ENCODE measurements at regions not wholly inside any gene's neighbourhood (a gene's known extent, or its start where the extent isn't known, plus 50 kb on each side); places are given as distances from the start of the nearest gene placed in this dataset.

DNA sequence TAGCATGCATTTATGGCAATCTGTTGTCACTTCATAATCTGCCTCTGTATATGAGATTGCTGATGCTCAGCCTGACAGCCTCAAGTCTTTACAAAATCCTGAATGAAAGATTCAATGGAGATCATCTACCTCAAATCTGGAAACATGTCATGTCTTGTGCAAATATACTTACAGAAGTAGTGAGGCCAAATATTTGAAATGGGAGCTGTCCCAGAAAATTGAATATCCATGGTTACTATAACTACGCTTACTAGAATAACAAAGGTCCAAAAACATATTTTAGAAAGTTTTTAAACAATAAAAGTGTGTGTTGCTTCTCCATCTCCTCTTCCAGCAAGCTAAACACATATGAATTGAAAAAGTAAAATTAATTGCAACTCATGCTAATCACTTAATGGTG, 133.2 kb upstream of the DPH6 start:
- Histone ChIP-seq H3K79me2 (ENCODE audit: control insufficient read depth, low read length) (no peaks in the 10 kb centered on the region), H4K20me1 (ENCODE audit: control insufficient read depth, insufficient read depth, low read depth, low read length) (no peaks in the 10 kb centered on the region), H3K4me3 (ENCODE audit: low read length) (no peak overlapping the region), H3K9me3 (ENCODE audit: control insufficient read depth, insufficient read depth, low read length) (no peaks in the 10 kb centered on the region), H3K27ac (ENCODE audit: low read depth, low read length) (no peak overlapping the region), H3F3A (ENCODE audit: control insufficient read depth, insufficient read depth) (no peaks in the 10 kb centered on the region), H3K4me2 (ENCODE audit: low read length) (no peak overlapping the region), H3K36me3 (ENCODE audit: control insufficient read depth, low read length) (no peaks in the 10 kb centered on the region), H3K9me2 (replicated peaks; ENCODE audit: control insufficient read depth, low read length) (no peaks in the 10 kb centered on the region), H3K4me1 (ENCODE audit: control insufficient read depth, low read length) (peaks cover 3% of the 10 kb centered on the region), H3K27me3 (ENCODE audit: control insufficient read depth, low read length) (no peaks in the 10 kb centered on the region)
- TF ChIP-seq CTCF (IDR thresholded peaks at IDR 0.05; ENCODE audit: low read depth, low read length, poor library complexity, severe bottlenecking) = no peak

- Histone ChIP-seq H3K4me1 (ENCODE audit: control insufficient read depth, low read length) (peaks cover 3% of the 10 kb centered on the region), H4K20me1 (ENCODE audit: control insufficient read depth, insufficient read depth, low read depth, low read length) (no peaks in the 10 kb centered on the region), H3K9me2 (replicated peaks; ENCODE audit: control insufficient read depth, low read length) (no peaks in the 10 kb centered on the region), H3K27me3 (ENCODE audit: control insufficient read depth, low read length) (no peaks in the 10 kb centered on the region), H3K9me3 (ENCODE audit: control insufficient read depth, insufficient read depth, low read length) (no peaks in the 10 kb centered on the region), H3K36me3 (ENCODE audit: control insufficient read depth, low read length) (no peaks in the 10 kb centered on the region), H3K4me3 (ENCODE audit: low read length) (no peak overlapping the region), H3F3A (ENCODE audit: control insufficient read depth, insufficient read depth) (no peaks in the 10 kb centered on the region), H3K27ac (ENCODE audit: low read depth, low read length) (no peak overlapping the region), H3K79me2 (ENCODE audit: control insufficient read depth, low read length) (no peaks in the 10 kb centered on the region), H3K4me2 (ENCODE audit: low read length) (no peak overlapping the region)
- no peak for TF ChIP-seq EZH2phosphoT487 (IDR thresholded peaks at IDR 0.05; ENCODE audit: borderline replicate concordance, low read length)
- TF ChIP-seq CTCF (IDR thresholded peaks at IDR 0.05; ENCODE audit: low read depth, low read length, poor library complexity, severe bottlenecking) = no peak
These were observed 135.0 kb upstream of the DPH6 start for GRCh38 chr15:35680951-35681350.

- H3K4me3 ChIP-seq (ENCODE audit: low read length) = no peak overlapping the region
- H3K27me3 ChIP-seq (ENCODE audit: control insufficient read depth, low read length) = no peaks in the 10 kb centered on the region
- no peak for TF ChIP-seq CTCF (IDR thresholded peaks at IDR 0.05; ENCODE audit: low read depth, low read length, poor library complexity, severe bottlenecking)
- no peak for TF ChIP-seq EZH2phosphoT487 (IDR thresholded peaks at IDR 0.05; ENCODE audit: borderline replicate concordance, low read length)
- no peaks in the 10 kb centered on the region for H3F3A ChIP-seq (ENCODE audit: control insufficient read depth, insufficient read depth)
- no peaks in the 10 kb centered on the region for H4K20me1 ChIP-seq (ENCODE audit: control insufficient read depth, insufficient read depth, low read depth, low read length)
- H3K27ac ChIP-seq (ENCODE audit: low read depth, low read length) = no peak overlapping the region
- H3K9me2 ChIP-seq (replicated peaks; ENCODE audit: control insufficient read depth, low read length) = no peaks in the 10 kb centered on the region
- no peaks in the 10 kb centered on the region for H3K9me3 ChIP-seq (ENCODE audit: control insufficient read depth, insufficient read depth, low read length)
- H3K4me1 ChIP-seq (ENCODE audit: control insufficient read depth, low read length) = peaks cover 3% of the 10 kb centered on the region
- H3K36me3 ChIP-seq (ENCODE audit: control insufficient read depth, low read length) = no peaks in the 10 kb centered on the region
- H3K4me2 ChIP-seq (ENCODE audit: low read length) = no peak overlapping the region
- H3K79me2 ChIP-seq (ENCODE audit: control insufficient read depth, low read length) = no peaks in the 10 kb centered on the region
These were observed 140.4 kb upstream of the DPH6 start for GRCh38 chr15:35686347-35686746.

DNA sequence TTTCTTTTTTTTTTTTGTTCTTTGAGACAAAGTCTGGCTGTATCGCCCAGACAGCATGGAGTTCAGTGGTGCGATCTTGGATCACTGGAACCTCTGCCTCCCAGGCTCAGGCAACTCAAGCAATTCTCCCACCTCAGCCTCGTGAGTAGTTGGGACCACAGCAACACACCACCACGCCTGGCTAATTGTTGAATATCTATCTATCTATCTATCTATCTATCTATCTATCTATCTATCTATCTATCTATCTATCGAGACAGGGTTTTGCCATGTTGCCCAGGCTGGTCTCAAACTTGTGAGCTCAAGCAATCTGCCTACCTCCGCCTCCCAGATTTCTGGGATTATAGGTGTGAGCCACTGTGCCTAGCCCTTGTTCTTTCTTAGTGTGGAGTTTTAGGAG, 143.3 kb upstream of the DPH6 start:
- no peak overlapping the region for H3K4me3 ChIP-seq (ENCODE audit: low read length)
- H3K36me3 ChIP-seq (ENCODE audit: control insufficient read depth, low read length) = no peaks in the 10 kb centered on the region
- no peaks in the 10 kb centered on the region for H3K9me2 ChIP-seq (replicated peaks; ENCODE audit: control insufficient read depth, low read length)
- no peaks in the 10 kb centered on the region for H3K4me1 ChIP-seq (ENCODE audit: control insufficient read depth, low read length)
- no peaks in the 10 kb centered on the region for H3K27me3 ChIP-seq (ENCODE audit: control insufficient read depth, low read length)
- TF ChIP-seq CTCF (IDR thresholded peaks at IDR 0.05; ENCODE audit: low read depth, low read length, poor library complexity, severe bottlenecking) (no peak), EZH2phosphoT487 (IDR thresholded peaks at IDR 0.05; ENCODE audit: borderline replicate concordance, low read length) (no peak)
- no peaks in the 10 kb centered on the region for H3K9me3 ChIP-seq (ENCODE audit: control insufficient read depth, insufficient read depth, low read length)
- no peak overlapping the region for H3K27ac ChIP-seq (ENCODE audit: low read depth, low read length)
- H3F3A ChIP-seq (ENCODE audit: control insufficient read depth, insufficient read depth) = no peaks in the 10 kb centered on the region
- no peaks in the 10 kb centered on the region for H4K20me1 ChIP-seq (ENCODE audit: control insufficient read depth, insufficient read depth, low read depth, low read length)
- H3K4me2 ChIP-seq (ENCODE audit: low read length) = no peak overlapping the region
- no peaks in the 10 kb centered on the region for H3K79me2 ChIP-seq (ENCODE audit: control insufficient read depth, low read length)
